Epithelial cell of esophagus (primary cell): ENCODE measurements at regions not wholly inside any gene's neighbourhood (a gene's known extent, or its start where the extent isn't known, plus 50 kb on each side); places are given as distances from the start of the nearest gene placed in this dataset.

Experiments used
- DNase-seq: peaks from one replicate; pipeline ENCODE4 v3.0.0; 2010; ENCODE audit warnings: low read depth
- H3K4me3 ChIP-seq: 2 replicates; pipeline ENCODE4 v1.5.1; 2011; ENCODE audit warnings: mild to moderate bottlenecking, low read length, control low read depth
- TF ChIP-seq, protein P1 (sequence below): IDR thresholded peaks from 2 replicates; pipeline ENCODE4 v1.5.1; 2011; ENCODE audit warnings: low read depth, mild to moderate bottlenecking, low read length, control low read depth, inconsistent platforms; ENCODE audit not compliant: insufficient read depth; ENCODE audit errors: missing control alignments

DNA sequence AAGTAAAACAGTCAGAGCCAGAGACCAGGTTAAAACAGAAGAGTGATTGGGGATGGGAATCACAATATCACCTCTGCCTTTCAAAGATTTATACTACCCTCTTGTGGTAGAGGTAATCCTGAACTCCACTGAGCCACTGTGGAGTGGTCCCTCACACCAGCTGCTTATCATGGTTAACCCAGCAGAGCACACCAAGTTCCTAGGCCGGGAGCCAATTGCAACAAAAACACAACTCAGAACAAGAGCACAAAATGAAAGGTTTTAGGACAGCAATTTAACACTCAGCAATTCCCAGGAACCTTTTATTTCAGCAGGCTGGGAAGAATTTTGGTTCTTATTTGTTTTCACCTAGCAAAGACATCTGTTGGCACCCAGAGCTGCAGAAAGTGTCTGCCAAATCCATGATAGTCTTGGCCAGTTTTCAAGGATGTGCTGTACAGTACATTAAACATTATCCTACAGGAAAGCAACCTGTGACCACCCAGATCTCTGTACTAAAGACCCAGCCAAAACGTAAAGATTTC lies 220.5 kb upstream of the ATXN7L3B start:
- no peak overlapping the region for H3K4me3 ChIP-seq
- DNase-seq, result peak; percentile 58
- TF ChIP-seq, protein P1, sequence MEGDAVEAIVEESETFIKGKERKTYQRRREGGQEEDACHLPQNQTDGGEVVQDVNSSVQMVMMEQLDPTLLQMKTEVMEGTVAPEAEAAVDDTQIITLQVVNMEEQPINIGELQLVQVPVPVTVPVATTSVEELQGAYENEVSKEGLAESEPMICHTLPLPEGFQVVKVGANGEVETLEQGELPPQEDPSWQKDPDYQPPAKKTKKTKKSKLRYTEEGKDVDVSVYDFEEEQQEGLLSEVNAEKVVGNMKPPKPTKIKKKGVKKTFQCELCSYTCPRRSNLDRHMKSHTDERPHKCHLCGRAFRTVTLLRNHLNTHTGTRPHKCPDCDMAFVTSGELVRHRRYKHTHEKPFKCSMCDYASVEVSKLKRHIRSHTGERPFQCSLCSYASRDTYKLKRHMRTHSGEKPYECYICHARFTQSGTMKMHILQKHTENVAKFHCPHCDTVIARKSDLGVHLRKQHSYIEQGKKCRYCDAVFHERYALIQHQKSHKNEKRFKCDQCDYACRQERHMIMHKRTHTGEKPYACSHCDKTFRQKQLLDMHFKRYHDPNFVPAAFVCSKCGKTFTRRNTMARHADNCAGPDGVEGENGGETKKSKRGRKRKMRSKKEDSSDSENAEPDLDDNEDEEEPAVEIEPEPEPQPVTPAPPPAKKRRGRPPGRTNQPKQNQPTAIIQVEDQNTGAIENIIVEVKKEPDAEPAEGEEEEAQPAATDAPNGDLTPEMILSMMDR, result peak; percentile 65

DNA sequence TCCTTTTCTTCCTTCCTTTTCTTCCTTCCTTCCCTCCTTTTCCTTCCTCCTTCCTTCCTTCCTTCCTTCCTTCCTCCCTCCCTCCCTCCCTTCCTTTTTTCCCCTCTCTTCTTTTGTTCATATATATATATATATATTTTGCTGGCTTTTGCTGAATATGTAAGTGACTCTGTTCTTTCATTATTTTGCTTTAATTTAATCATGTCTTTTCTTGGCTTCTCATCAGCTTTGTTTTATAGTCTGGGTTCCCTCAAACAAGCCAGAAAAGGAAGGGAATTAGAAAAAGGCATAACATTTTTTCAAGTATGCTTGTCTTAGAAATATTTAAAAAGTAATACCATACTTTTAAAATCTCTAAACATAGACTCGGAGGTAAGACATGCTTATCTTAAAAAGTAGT lies 219.9 kb upstream of the ATXN7L3B start:
- DNase-seq, result no peak
- no peak overlapping the region for H3K4me3 ChIP-seq
- TF ChIP-seq, protein P1, result no peak

DNA sequence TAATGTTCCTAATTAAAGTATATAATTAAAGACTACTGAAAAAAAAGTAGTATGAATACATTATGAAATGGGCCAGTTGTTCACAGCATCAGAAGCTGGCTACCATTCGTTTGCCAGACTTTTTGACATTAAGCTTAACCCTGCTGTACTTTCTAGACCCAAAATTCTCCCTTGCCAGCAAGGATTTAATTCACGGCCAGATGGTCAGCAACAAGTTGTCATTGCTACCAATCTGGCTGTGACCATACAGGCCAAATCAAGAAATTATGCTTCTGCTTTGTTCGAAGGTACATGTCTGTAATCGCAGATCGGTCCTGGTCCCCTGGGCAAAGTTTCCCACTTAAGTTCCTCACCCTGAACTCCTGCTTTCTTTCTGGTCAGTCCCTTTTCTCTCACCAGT lies 217.7 kb upstream of the ATXN7L3B start:
- TF ChIP-seq, protein P1, result no peak
- H3K4me3 ChIP-seq, result no peak overlapping the region
- no peak for DNase-seq

DNA sequence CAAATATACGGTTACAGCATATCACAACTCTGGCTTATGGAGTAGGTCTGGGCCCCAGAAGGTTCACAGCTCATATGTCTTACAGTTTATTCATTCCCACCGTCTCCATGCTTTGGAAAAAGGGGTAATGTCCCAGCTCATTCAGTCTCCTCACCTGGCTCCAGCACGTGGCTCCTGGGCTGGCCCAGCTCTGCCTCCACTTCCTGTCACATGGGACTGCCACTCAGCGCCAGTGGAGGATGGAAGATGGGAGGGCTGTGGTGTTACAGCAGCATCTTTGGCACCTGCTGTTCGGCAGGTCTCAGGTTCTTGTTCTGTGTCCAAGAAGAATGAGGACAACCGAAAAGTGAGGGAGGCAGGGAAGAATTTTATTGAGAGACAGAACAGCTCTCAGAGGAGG lies 216.3 kb upstream of the ATXN7L3B start:
- no peak overlapping the region for H3K4me3 ChIP-seq
- no peak for DNase-seq
- TF ChIP-seq, protein P1, result no peak

DNA sequence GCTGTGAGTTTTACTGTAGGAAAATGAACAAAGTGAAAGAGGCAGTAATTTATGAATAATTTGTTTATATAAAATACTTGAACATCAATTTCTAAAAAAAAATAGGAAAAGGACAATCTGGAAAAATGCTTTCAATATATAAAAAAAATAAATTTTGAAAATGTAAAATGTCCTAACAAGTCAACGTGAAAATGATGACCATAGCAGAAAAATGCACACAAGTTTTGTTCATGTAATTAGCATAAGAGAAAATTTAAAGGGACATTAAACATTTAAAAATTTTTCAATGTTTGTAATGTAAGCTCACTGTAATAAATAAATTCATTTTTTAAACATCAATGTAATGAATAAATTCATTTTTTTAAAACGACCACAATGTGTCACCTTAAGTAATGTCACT lies 214.8 kb upstream of the ATXN7L3B start:
- no peak overlapping the region for H3K4me3 ChIP-seq
- TF ChIP-seq, protein P1, result no peak
- DNase-seq, result no peak

DNA sequence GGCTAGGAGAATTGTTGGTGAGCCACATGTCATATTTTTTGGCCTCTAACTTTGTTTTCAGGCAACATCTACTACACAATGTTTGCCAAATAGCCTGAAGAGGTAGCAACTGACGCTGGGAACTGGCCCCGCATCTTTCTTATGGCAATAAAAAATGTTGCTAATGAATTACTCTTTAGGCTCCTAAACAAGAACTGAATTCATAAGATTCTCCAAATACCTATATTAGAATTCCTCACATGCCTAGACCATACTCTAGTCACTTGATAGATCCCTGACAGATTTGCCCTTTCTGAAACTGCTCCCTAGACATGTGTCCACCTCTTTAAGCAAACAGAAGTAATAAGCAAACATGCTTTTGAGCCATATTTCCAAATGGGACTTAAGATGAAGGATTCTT lies 209.0 kb upstream of the ATXN7L3B start:
- no peak for DNase-seq
- TF ChIP-seq, protein P1, result no peak
- H3K4me3 ChIP-seq, result no peak overlapping the region

DNA sequence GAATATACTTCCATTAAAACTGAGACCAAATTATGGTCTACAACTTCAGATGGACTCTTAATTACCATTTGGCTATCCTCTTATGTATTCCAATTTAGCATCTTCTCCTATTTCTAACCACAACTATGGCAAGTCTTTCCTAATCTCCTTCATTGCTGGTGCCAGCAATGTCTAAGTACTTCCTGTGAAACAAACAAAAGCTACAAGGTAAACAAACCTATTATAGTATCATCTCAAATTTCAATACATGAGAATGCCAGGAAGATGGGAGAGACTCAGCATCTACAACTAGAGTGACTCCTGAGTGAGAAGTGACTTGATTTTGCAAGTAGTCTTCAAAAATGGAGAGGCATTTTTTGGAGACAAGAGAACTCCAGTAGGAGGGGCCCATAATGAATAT lies 202.9 kb upstream of the ATXN7L3B start:
- TF ChIP-seq, protein P1, result no peak
- H3K4me3 ChIP-seq, result no peak overlapping the region
- peak; percentile 26 for DNase-seq
